Activated naive CD4-positive, alpha-beta T cell treated with anti-CD3 and anti-CD28 coated beads, Interleukin-2, amount 10 ng/mL, durations not matched to agents 7 days and 5 days (primary cell): ENCODE measurements at regions not wholly inside any gene's neighbourhood (a gene's known extent, or its start where the extent isn't known, plus 50 kb on each side); places are given as distances from the start of the nearest gene placed in this dataset.

ENCODE experiments used
- CTCF ChIA-PET: fragments of 350-600 bp; sonication (Branson Sonifier 250); formaldehyde crosslinking; loops from one replicate; lab custom pipeline; 2021; ENCODE audit warnings: antibody characterized with exemption; lab: Charles Lee
- DNase-seq: peaks from one replicate; pipeline ENCODE4 v3.0.0-alpha.2; 2020
- H3K27ac Mint-ChIP-seq: one replicate; pipeline ENCODE4 v1.8.0; 2021; ENCODE audit warnings: mild to moderate bottlenecking, moderate library complexity, mixed read lengths
- H3K27me3 Mint-ChIP-seq: one replicate; pipeline ENCODE4 v1.8.0; 2021; ENCODE audit warnings: mild to moderate bottlenecking, mixed read lengths
- H3K36me3 Mint-ChIP-seq: one replicate; pipeline ENCODE4 v1.8.0; 2021; ENCODE audit warnings: mixed read lengths
- H3K4me1 Mint-ChIP-seq: one replicate; pipeline ENCODE4 v1.8.0; 2021; ENCODE audit warnings: mixed read lengths
- H3K4me3 Mint-ChIP-seq: one replicate; pipeline ENCODE4 v1.8.0; 2021; ENCODE audit warnings: mild to moderate bottlenecking, moderate library complexity, mixed read lengths
- H3K9me3 Mint-ChIP-seq: one replicate; pipeline ENCODE4 v1.8.0; 2021; ENCODE audit warnings: mixed read lengths

DNA sequence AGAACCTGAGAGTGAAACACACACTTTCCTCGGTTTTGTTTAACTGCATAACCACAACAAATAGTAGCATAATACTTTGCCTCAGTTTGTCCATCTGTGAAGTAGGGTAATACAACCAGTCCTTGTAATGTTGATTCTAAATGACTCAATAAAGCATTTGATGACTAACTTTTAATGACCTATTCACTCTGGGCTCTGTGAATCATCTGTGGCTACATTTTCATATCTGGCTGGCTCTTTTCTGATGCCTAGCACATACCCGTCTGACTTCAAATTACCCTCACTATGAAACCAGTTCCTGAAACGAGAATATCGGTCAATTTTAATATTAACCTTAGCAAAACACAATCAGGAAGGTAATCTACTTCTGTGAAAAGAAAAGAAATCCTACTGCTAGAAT is 151.0 kb downstream of the SH2D1A start:
- H3K27ac Mint-ChIP-seq = no peak overlapping the region
- H3K4me3 Mint-ChIP-seq = no peak overlapping the region
- no peaks in the 10 kb centered on the region for H3K36me3 Mint-ChIP-seq
- no peak for DNase-seq
- H3K9me3 Mint-ChIP-seq = no peaks in the 10 kb centered on the region
- H3K27me3 Mint-ChIP-seq = no peaks in the 10 kb centered on the region
- CTCF ChIA-PET = no interaction called here
- H3K4me1 Mint-ChIP-seq = no peaks in the 10 kb centered on the region

DNA sequence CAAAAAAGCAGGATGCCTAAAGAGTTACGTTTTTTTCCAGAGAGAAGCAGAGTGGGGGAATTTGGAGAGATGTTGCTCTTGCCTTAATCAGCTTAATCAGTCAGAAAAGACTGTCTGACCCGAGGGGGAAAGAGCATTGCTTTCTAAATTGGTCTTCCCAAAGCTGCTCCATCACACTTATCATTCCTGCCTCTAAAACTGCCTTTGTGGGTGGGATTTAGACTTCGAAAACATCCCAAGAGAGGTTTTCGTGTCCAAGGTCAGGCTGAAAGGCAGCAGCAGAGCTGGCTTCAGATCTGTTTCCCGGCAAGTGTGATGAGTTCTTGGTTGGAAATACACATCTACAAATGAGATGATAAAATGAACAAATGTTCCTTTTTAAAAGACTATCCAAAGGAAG is 155.2 kb downstream of the SH2D1A start:
- H3K27me3 Mint-ChIP-seq = no peaks in the 10 kb centered on the region
- no peaks in the 10 kb centered on the region for H3K9me3 Mint-ChIP-seq
- no peak for DNase-seq
- CTCF ChIA-PET = no interaction called here
- no peaks in the 10 kb centered on the region for H3K36me3 Mint-ChIP-seq
- H3K4me3 Mint-ChIP-seq = no peak overlapping the region
- H3K4me1 Mint-ChIP-seq = no peaks in the 10 kb centered on the region
- no peak overlapping the region for H3K27ac Mint-ChIP-seq

DNA sequence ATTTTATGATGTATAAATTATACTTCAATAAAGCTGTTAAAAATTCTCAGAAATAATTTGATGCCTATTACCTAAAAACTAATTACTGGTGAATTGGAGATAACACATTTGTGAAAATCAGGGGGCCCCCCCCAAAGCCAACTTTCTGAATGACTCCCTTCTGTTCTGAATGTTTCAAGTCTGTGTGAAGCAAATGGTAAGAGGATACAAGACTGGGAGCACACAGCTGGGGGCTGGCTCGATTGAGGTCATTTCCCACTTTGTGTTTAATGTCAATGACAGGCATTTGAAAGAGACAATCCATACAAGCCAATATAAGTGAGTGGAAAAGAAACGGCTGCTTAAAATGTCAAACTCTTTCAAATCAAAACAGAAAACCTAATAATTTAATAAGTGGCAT is 155.8 kb downstream of the SH2D1A start:
- no peaks in the 10 kb centered on the region for H3K27me3 Mint-ChIP-seq
- H3K4me1 Mint-ChIP-seq = no peaks in the 10 kb centered on the region
- CTCF ChIA-PET = no interaction called here
- no peak overlapping the region for H3K27ac Mint-ChIP-seq
- DNase-seq = no peak
- no peaks in the 10 kb centered on the region for H3K9me3 Mint-ChIP-seq
- no peak overlapping the region for H3K4me3 Mint-ChIP-seq
- no peaks in the 10 kb centered on the region for H3K36me3 Mint-ChIP-seq

DNA sequence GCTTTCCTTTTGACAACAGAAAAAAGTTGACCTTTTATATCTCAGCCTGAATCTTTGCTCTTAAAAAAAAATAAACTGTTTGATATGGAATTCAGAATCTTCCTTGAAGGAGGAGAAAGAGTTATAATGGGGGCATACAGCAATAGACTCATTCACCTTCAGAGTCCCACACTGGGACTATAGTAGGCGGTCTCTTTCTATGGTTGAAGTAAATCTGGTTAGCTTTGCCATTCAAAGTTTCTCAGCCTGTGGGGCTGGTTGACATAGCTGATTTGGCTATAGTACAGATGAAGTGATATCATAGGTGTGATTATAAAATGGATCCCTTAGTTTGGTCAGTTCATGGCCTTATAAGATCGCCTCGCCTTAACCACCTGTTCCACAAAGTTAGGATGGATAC is 156.2 kb downstream of the SH2D1A start:
- H3K36me3 Mint-ChIP-seq = no peaks in the 10 kb centered on the region
- H3K9me3 Mint-ChIP-seq = no peaks in the 10 kb centered on the region
- no peak overlapping the region for H3K4me3 Mint-ChIP-seq
- H3K4me1 Mint-ChIP-seq = no peaks in the 10 kb centered on the region
- CTCF ChIA-PET = no interaction called here
- DNase-seq = no peak
- H3K27me3 Mint-ChIP-seq = no peaks in the 10 kb centered on the region
- no peak overlapping the region for H3K27ac Mint-ChIP-seq

DNA sequence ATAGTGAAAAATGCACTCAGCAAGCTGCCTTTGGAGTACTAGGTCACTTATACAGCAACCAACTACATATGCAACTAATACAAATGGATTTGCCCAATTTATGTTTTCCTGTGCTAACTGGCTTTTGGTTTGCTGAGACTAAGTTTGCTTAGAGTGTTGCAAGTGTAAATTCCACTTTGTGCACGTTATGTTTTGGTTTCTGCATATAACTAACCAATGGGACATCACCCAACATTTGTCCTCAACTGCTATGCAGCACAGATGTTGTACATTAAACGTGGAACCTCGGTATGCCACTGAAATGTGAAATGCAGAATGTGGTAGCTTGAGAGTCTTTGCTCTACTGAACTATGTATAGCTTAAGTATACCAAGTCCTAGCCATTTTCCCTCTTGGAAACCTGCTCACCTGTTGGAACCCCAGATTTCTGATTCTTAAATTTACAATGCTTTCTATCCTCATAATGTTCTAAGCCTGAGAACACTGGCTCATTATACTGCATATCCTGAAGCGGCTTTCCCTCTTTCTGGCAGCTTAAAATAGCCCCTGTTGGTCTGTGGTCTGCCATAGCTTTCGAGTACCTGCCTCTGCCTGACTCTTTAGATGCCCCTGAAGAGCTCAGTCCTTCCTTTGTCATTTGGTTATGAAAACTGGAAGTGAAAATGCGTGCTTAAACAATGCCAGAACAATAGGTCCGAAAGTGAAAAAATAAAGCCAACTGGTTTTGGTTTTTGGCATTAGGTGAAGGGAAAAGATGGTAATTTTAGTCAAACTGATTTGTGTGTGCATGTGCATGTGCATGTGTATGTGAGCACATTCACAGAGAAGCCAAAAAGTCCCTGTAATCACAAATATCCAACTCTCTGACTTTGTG is 158.0 kb downstream of the SH2D1A start:
- Mint-ChIP-seq H3K36me3 (no peaks in the 10 kb centered on the region), H3K4me3 (no peak overlapping the region), H3K27ac (no peak overlapping the region), H3K27me3 (no peaks in the 10 kb centered on the region), H3K9me3 (no peaks in the 10 kb centered on the region), H3K4me1 (no peaks in the 10 kb centered on the region)
- CTCF ChIA-PET = no interaction called here
- no peak for DNase-seq

DNA sequence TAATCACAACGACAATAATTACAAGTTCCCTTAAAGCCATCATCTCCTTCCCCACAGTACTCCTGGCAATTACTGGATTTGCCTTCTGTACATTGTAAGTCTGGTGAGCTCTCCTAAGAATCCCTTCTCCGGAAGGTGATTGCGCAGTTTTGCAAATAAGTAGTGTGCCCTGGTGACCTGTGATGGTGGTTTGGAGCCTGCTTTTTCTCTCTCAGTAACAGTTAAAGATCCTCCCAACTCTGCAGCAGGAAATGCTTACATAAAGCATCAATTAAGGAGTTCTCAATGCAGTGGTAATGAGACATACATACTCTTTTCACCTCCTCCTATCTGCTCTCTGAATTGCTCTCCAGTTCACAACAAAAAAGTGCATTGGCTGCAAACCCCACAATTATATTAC is 159.7 kb downstream of the SH2D1A start:
- no peaks in the 10 kb centered on the region for H3K36me3 Mint-ChIP-seq
- H3K4me3 Mint-ChIP-seq = no peak overlapping the region
- no peaks in the 10 kb centered on the region for H3K9me3 Mint-ChIP-seq
- H3K27me3 Mint-ChIP-seq = no peaks in the 10 kb centered on the region
- no peak overlapping the region for H3K27ac Mint-ChIP-seq
- CTCF ChIA-PET = no interaction called here
- DNase-seq = no peak
- no peaks in the 10 kb centered on the region for H3K4me1 Mint-ChIP-seq

DNA sequence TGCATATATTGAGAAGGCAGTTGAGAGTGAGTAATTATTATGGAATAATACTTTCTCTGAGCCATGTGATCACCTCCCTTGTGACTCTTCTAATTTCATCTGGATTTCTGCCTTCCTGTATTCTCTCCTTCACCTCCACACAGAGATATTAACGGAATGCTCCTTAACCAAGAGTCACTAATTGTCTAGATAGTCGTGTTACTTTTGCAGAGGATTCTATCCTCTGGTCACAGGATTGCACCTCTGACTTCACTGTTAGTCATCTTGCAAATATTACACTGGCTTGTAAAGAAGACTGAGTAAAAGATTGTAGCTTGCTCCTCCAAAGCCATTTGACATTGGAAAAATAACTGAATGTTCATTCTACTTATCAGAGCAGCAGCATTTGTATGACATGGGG is 160.9 kb downstream of the SH2D1A start:
- H3K36me3 Mint-ChIP-seq = no peaks in the 10 kb centered on the region
- no peaks in the 10 kb centered on the region for H3K9me3 Mint-ChIP-seq
- no peak for DNase-seq
- no peak overlapping the region for H3K27ac Mint-ChIP-seq
- H3K4me3 Mint-ChIP-seq = no peak overlapping the region
- H3K27me3 Mint-ChIP-seq = no peaks in the 10 kb centered on the region
- H3K4me1 Mint-ChIP-seq = no peaks in the 10 kb centered on the region
- CTCF ChIA-PET = no interaction called here

DNA sequence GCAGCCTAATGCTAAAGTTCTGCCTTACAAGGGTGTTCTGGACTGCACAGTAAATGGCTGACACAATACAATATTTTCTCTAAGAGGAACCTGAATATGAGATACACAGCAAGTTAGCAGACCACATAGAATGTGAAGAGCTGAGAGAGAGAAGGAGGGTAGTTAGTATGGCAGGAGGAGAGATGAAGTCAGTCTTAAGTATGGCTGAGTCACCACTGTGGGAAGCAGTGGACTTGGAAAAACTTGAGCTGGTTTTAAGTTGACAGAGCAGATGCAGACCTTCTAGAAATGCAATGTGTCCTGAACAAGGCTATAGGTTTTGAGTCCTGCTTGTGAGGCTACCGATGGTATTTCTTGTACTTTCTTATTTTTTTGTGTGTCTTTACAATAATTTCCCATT is 172.5 kb downstream of the SH2D1A start:
- Mint-ChIP-seq H3K36me3 (no peaks in the 10 kb centered on the region), H3K27me3 (no peaks in the 10 kb centered on the region), H3K27ac (no peak overlapping the region), H3K4me1 (no peaks in the 10 kb centered on the region), H3K4me3 (no peak overlapping the region), H3K9me3 (no peaks in the 10 kb centered on the region)
- no peak for DNase-seq
- CTCF ChIA-PET = no interaction called here

DNA sequence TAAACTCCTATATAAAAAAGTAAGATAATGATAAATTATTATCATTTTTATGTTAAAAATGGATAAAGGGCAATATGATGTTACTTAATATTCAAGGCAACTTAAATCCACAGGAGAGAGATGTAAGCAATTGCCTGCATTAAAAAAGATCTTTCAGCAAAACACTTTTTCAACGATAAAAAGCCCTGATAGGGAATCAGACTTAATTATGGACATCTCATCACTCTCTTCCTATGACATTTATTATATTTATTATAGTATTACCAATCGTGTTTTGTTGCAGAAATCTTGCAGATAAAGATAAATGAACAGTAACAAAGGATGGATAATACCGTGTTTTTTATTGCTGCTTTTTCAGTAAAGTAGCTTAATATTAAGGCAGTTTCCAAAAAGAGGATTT is 178.5 kb downstream of the SH2D1A start:
- H3K4me3 Mint-ChIP-seq = no peak overlapping the region
- no peaks in the 10 kb centered on the region for H3K4me1 Mint-ChIP-seq
- H3K9me3 Mint-ChIP-seq = no peaks in the 10 kb centered on the region
- no peaks in the 10 kb centered on the region for H3K36me3 Mint-ChIP-seq
- no peak overlapping the region for H3K27ac Mint-ChIP-seq
- no peak for DNase-seq
- H3K27me3 Mint-ChIP-seq = no peaks in the 10 kb centered on the region
- CTCF ChIA-PET = no interaction called here

DNA sequence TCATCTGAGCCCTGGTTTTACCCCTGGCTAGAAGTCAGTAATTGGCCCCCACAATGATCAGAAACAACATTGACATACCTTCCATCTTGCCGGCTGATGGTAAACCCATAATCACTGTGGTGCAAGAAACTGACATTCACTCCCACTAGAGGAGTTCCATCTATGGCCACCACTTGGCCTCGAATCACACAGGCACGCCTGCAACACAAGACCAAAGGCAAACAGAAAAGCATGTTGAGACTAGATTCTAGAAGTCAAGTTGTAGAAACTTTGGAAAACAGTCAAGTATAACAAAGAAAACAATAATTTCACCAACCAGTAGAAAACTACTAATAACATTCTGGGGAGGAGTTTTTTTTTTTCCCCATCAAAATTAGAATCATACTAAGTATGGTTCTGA is 183.4 kb downstream of the SH2D1A start:
- H3K9me3 Mint-ChIP-seq = no peaks in the 10 kb centered on the region
- H3K4me1 Mint-ChIP-seq = no peaks in the 10 kb centered on the region
- CTCF ChIA-PET = no interaction called here
- H3K36me3 Mint-ChIP-seq = no peaks in the 10 kb centered on the region
- H3K27me3 Mint-ChIP-seq = no peaks in the 10 kb centered on the region
- no peak for DNase-seq
- no peak overlapping the region for H3K4me3 Mint-ChIP-seq
- no peak overlapping the region for H3K27ac Mint-ChIP-seq

DNA sequence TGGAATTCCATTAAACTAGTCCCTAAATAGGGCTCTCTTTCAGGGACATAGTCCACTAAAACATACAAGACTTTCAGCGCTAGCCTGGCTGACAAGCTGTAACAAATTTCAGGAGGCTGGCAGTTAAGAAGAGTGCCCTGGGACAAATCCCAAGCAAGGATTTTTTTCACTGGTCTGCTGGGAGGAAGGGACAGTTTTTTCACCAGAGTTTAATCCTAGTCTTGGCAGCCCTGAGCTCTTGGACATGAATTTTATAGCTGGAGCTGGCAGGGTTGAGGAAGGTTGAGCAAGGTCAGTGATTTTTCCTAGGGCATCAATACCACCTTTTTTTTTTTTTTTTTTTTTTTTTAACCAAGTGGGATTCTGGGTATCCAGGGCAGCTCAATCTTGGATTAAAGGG is 184.4 kb downstream of the SH2D1A start:
- H3K4me3 Mint-ChIP-seq = no peak overlapping the region
- no peaks in the 10 kb centered on the region for H3K36me3 Mint-ChIP-seq
- H3K4me1 Mint-ChIP-seq = no peaks in the 10 kb centered on the region
- H3K27me3 Mint-ChIP-seq = no peaks in the 10 kb centered on the region
- no peak overlapping the region for H3K27ac Mint-ChIP-seq
- CTCF ChIA-PET = no interaction called here
- DNase-seq = no peak
- no peaks in the 10 kb centered on the region for H3K9me3 Mint-ChIP-seq

DNA sequence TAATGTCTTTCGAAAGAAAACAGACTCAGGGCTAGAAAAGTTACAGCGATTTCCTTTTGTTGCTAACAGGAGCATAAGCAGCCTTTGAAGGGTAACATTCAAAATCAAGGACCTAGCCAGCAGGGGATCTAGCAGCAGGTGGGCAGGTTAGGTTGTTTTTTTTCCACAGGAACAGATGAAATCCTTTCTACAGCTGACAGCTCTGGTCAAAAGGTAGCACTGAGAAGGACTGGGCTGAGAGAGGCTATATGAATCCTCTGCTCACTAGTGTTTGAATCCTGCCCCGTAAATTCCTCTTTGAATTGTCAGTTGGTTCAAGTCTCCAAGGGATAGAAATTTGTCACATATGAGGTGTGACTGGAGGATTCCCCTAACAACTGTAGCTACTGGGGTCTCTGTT is 188.2 kb downstream of the SH2D1A start:
- no peaks in the 10 kb centered on the region for H3K4me1 Mint-ChIP-seq
- no peaks in the 10 kb centered on the region for H3K27me3 Mint-ChIP-seq
- H3K9me3 Mint-ChIP-seq = no peaks in the 10 kb centered on the region
- H3K36me3 Mint-ChIP-seq = no peaks in the 10 kb centered on the region
- CTCF ChIA-PET = no interaction called here
- DNase-seq = no peak
- H3K4me3 Mint-ChIP-seq = no peak overlapping the region
- H3K27ac Mint-ChIP-seq = no peak overlapping the region

DNA sequence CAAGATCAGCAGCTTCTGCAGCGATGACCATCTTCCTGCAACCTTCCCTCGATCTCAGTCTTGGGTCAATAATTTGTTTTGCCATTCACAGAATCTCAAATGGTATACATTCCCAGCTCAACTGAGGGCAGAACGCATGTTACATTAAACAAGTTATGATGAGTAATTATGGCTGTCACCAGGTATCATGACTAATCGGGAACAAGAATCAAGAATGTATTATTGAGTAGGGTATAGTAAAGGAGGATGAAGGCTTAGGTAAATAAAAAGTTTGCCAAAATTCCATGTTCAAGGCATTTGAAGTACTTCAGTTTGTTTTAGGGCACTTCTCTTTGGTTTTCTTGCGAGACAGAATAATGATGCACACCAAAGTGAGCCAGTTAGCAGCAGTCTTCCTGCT is 194.1 kb downstream of the SH2D1A start:
- Mint-ChIP-seq H3K9me3 (no peaks in the 10 kb centered on the region), H3K4me1 (no peaks in the 10 kb centered on the region), H3K4me3 (no peak overlapping the region), H3K36me3 (no peaks in the 10 kb centered on the region), H3K27me3 (no peaks in the 10 kb centered on the region), H3K27ac (no peak overlapping the region)
- DNase-seq = no peak
- CTCF ChIA-PET = no interaction called here

DNA sequence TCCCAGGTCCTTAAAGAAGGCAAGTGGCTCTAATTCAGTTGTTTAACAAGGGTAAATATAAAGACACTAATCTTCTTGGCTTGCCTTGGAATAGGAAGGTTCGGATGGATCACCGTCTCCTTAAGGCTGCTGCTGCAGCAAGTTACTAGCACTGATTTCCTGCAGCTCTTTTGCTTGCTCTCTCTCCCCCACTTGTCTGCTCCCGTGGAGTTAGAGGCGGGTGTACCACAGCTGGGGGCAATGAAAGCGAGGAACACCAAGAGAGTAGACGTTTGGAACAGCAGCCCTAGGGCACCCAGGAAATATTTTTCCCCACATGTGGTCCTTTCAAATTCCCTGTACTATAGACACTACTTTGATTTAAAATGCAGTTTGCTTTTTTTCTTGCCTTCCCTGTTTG is 202.2 kb downstream of the SH2D1A start:
- Mint-ChIP-seq H3K27me3 (no peaks in the 10 kb centered on the region), H3K36me3 (no peaks in the 10 kb centered on the region), H3K4me3 (no peak overlapping the region), H3K9me3 (no peaks in the 10 kb centered on the region), H3K4me1 (no peaks in the 10 kb centered on the region), H3K27ac (no peak overlapping the region)
- DNase-seq = no peak
- CTCF ChIA-PET = no interaction called here

DNA sequence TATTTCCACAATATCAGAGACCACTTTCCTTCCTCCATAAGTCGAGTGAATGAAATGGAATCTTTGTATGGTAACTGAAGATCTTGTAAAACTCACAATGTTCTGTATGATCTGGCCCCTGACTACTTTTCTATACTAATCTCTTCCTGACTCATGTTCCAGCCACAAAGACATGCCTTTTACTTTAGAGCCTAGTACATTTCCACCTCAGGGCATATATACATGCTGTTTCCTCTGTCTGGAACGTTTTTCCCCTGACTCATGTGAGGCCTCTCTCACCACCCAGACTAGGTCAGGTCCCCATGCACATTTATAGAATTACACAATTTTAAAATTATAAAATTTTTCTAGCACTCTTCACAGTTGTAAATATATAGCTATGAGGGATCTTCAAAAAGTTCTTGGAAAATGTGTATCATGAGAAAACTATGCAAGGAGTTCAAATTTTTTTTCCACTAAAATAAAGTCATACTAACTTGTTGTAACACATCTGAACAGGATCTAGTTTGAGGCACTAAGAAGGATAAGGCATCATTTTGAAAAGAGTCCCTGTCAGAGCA is 208.8 kb downstream of the SH2D1A start:
- DNase-seq = no peak

More for the DNA sequence above, 208.8 kb downstream of the SH2D1A start:
- no peaks in the 10 kb centered on the region for H3K9me3 Mint-ChIP-seq
- CTCF ChIA-PET = no interaction called here
- no peaks in the 10 kb centered on the region for H3K27me3 Mint-ChIP-seq
- H3K36me3 Mint-ChIP-seq = no peaks in the 10 kb centered on the region
- no peak overlapping the region for H3K4me3 Mint-ChIP-seq
- no peaks in the 10 kb centered on the region for H3K4me1 Mint-ChIP-seq
- no peak overlapping the region for H3K27ac Mint-ChIP-seq
